Kidney glomerular epithelial cell (primary cell): ENCODE measurements at regions not wholly inside any gene's neighbourhood (a gene's known extent, or its start where the extent isn't known, plus 50 kb on each side); places are given as distances from the start of the nearest gene placed in this dataset.
"Not testable (repeated sequence)": the region's sequence is repeated elsewhere in the genome, so short reads cannot be mapped to it uniquely, and the experiment has no call there.

Source experiments
- DNase-seq: peaks from one replicate; lab custom pipeline; 2025; lab: John Stamatoyannopoulos, UW

DNA sequence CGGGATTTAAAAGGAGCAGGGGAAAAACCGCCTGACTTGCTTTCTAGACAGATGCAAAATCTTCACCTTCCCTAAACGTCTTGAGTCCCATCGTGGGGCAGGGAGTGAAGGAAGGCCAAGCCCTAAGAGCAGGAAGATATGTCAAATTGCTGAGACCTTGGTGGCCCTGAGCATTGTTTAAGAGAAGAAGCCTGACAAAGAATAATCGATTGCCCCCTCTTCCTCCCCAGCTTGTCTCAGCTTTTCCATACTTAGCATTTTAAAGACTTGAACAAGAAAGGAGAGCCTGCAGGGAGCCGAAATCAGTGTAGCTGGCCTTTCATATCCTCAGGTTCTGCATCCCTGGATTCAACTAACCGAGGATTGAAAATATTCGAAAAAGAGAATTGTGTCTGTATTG, 157.6 kb upstream of the DLX2 start:
- DNase-seq, result no peak

DNA sequence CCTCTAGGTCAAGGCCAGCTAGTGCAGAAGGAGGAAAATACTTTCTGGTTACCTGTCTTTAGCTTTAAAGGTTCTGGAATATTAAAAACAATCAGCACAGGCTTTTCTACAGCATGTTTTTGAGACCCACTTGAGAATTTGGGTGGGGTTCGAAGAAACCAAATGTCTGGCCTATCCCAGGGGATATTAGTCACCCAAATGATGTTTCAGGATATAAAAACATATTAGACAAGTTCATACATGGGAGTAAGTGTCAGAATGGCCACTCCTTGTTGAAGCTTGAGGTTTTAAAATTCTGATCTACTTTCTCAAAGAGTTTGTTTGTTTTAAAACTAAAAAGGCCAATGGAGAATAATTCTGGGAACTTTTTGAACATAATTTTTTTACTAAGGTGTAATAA, 158.6 kb upstream of the DLX2 start:
- no peak for DNase-seq

GRCh38 chr2:172262486-172262885, 159.8 kb upstream of the DLX2 start:
- no peak for DNase-seq

GRCh38 chr2:172264820-172265219, 162.1 kb upstream of the DLX2 start:
- DNase-seq, result not testable (repeated sequence)

GRCh38 chr2:172269507-172270244, 157.7 kb upstream of the ITGA6 start:
- DNase-seq, result not testable (repeated sequence)

DNA sequence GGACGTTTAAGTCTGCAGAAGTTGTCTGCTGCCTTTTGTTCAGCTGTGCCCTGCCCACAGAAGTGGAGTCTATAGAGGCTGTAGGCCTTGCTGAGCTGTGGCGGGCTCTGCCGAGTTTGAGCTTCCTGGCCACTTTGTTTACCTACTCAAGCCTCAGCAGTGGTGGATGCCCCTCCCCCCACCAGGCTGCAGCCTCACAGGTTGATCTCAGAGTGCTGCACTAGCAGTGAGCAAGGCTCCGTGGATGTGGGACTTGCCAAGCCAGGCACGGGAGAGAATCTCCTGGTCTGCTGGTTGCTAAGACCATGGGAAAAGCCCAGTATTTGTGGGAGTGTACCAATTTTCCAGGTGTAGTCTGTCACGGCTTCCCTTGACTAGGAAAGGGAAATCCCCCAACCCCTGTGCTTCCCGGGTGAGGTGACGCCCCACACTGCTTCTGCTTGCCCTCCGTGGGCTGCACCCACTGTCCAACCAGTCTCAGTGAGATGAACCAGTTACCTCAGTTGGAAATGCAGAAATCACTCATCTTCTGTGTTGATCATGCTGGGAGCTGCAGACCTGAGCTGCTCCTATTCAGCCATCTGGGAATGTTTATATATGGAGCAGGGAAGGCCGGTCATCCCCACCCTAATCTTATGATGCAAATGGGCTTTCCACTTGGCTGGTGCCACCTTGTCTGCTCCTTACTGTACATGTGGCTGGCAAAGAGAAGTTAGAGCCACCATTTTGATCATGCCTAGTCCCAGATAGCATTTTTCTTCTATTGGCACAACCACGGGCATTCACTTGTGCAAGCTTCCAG, 156.9 kb upstream of the ITGA6 start:
- peak; percentile 2 for DNase-seq

- no peak for DNase-seq
Measured at GRCh38 chr2:172273910-172274571, 153.3 kb upstream of the ITGA6 start.

GRCh38 chr2:172275239-172275638, 152.1 kb upstream of the ITGA6 start:
- DNase-seq, result no peak

- DNase-seq, result no peak
Measured at GRCh38 chr2:172276961-172277360, 150.4 kb upstream of the ITGA6 start.

DNA sequence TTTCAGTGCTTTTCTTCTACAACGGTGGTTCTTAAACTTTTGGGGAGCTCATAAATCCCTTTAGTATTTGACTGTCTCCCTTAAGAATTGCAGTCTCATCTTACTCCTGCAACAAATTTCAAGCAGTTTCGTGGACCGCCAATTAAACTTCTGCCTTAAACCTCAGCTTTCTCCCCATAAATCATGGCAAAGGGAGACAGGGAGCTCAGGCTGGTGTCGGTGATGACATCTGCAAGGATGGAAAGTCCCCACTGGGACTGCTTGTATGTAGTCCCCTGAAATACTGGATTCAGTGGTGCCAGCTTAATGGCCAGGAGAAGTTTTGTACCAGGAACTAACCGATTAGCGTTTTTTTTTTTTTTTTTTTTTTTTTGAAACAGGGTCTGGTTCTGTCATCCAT, 148.7 kb upstream of the ITGA6 start:
- DNase-seq, result no peak

- no peak for DNase-seq
Measured at GRCh38 chr2:172279214-172279613, 148.2 kb upstream of the ITGA6 start.

GRCh38 chr2:172279813-172280212, 147.6 kb upstream of the ITGA6 start:
- DNase-seq, result no peak

GRCh38 chr2:172280571-172281361, 146.6 kb upstream of the ITGA6 start:
- DNase-seq, result no peak

GRCh38 chr2:172281648-172282570, 145.5 kb upstream of the ITGA6 start:
- peak; percentile 10 for DNase-seq

DNA sequence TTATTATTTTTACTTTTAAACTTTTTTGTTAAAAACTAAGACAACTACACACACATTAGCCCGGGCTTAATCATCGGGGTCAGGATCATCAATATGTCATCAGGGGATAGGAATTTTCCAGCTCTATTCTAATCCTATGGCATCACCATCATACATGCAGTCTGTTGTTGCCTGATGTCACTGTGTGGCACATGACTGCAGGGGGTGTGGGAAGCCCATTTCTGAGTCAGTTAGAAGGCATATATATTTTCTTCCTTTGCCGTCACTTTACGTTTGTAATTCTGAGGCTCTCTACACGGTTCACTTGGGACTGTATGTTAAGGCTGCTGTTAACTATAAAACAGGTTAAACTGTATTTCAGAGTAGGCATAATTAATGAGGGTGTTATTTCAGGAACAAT, 144.4 kb upstream of the ITGA6 start:
- peak; percentile 19 for DNase-seq

DNA sequence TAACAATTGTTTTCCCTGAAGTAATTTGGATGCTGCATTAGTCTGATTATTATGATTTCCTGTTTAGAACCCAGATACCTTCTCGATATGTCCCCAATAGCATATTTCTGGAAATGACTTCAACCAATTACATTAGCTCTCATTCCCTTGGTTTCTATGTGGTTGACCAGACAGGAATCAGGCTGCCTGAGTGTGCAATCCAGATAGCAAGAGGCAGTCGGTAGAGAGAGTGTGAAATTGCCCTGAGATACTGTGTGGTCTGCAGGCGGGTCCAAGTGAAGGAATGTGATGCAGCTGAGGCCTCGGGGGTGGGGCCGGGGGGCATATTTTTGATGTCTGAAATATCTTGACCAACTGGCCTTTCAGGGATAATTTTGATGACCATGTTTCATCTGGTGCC, 143.9 kb upstream of the ITGA6 start:
- DNase-seq, result no peak

- no peak for DNase-seq
Measured at GRCh38 chr2:172284209-172284608, 143.2 kb upstream of the ITGA6 start.

DNA sequence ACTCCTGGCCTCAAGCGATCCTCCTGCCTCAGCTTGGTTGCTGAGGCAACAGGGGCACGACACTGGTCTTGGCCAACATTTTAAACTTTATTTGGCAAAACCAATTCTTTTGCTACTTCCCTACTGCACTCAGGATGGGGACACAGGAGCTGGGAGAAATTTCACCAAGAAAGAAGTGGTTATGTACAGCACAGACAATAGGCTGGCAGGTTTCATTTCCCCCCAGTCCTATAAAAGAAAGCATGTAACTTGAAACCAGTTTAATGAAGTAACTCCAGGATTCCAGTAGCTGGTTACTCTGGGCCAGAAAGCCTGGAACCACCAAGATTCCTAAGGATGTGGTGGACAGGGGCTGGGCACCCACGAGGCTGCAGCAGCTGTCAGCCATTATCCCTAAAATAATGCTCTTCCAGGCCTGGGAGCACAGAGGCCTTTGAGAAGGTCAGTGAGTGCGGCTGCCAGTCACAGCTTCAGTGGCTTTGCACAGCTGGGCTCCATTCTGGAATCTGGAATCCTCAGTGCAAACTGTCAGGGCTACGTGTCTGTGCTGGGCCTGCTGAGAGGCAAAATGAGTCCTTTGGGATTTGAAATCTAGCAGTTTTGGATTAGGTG, 142.3 kb upstream of the ITGA6 start:
- DNase-seq, result peak; percentile 0

GRCh38 chr2:172285760-172286159, 141.6 kb upstream of the ITGA6 start:
- no peak for DNase-seq

- DNase-seq, result no peak
Measured at GRCh38 chr2:172287190-172287589, 140.2 kb upstream of the ITGA6 start.
